ENCODE measurements at regions not wholly inside any gene's neighbourhood (a gene's known extent, or its start where the extent isn't known, plus 50 kb on each side); places are given as distances from the start of the nearest gene placed in this dataset.

DNA sequence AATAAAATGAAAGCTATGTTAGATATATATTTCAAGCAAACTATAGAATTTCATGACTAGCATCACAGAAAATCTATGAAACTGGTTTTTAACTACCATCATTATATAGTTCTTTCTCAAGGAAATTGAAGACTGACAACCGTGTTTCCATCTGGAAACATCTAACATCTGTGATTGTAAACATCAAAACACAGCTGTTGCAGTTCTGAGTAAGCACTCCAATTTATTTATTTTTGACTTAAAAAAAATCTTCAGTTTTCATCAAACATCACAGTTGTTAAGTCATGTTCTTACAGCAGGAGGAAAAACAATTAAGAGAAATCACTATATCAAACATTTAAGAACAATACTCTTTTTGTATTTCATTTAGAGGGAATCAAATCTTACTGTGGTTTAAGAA, 1653.0 kb upstream of the MIR17HG start:
- DNase-seq (ENCODE audit: low read depth in 1 of 2, low spot score in 1 of 2), result no peak
- H3K27ac ChIP-seq (replicated peaks), result no peak overlapping the region

DNA sequence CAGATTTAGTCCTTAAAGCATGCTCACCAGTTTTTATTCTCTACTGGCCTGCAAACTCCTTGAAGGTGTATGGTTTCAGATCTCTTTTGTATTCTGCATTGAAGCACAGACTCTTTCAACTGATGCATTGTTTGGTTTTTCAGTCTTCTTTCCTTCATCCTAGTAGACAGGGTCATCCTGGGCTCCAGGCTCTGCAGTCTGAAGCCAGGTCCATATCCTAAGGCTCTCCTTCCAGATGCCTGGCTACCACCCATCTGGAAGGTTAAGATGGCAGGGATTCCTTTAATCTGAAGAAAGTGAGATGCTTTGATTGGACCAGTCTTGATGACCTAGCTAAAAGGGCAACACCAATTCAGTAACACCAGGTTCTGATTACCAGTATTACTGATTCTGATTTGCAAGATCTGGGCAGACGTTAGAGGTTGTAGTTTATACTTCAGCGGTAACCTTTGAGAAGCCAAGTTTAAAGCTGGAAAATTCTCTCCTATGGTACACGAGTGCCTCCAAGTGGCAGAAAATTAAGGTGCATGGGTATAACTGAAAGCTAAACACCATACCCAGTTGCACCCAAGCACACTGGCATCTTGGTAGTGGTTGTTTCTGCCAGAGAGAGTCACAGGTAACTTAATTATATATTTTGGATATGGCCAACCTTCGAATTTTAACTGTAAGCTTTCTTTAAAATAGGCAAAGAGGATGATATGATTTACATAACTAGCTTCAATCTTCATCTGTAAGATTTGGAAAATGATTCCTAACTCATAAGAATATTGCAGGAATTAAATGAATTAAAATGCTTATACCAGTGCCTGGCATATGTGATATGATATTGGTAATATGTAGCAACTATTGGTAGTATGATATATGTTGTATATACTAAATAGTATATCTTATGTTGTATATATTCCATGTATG, 1651.9 kb upstream of the MIR17HG start:
- no peak overlapping the region for H3K27ac ChIP-seq (replicated peaks)
- no peak overlapping the region for H3K4me3 ChIP-seq (replicated peaks; ENCODE audit: insufficient read depth, low read length)
- H3K27me3 ChIP-seq (ENCODE audit: insufficient read depth, poor library complexity, severe bottlenecking), result no peaks in the 10 kb centered on the region
- TF ChIP-seq GABPA (IDR thresholded peaks at IDR 0.05; ENCODE audit: low read depth) (no peak), SPI1 (IDR thresholded peaks at IDR 0.05; ENCODE audit: borderline replicate concordance, low read depth) (no peak), POLR2AphosphoS5 (IDR thresholded peaks at IDR 0.05; ENCODE audit: low read depth) (no peak)
- TF ChIP-seq, protein P1, sequence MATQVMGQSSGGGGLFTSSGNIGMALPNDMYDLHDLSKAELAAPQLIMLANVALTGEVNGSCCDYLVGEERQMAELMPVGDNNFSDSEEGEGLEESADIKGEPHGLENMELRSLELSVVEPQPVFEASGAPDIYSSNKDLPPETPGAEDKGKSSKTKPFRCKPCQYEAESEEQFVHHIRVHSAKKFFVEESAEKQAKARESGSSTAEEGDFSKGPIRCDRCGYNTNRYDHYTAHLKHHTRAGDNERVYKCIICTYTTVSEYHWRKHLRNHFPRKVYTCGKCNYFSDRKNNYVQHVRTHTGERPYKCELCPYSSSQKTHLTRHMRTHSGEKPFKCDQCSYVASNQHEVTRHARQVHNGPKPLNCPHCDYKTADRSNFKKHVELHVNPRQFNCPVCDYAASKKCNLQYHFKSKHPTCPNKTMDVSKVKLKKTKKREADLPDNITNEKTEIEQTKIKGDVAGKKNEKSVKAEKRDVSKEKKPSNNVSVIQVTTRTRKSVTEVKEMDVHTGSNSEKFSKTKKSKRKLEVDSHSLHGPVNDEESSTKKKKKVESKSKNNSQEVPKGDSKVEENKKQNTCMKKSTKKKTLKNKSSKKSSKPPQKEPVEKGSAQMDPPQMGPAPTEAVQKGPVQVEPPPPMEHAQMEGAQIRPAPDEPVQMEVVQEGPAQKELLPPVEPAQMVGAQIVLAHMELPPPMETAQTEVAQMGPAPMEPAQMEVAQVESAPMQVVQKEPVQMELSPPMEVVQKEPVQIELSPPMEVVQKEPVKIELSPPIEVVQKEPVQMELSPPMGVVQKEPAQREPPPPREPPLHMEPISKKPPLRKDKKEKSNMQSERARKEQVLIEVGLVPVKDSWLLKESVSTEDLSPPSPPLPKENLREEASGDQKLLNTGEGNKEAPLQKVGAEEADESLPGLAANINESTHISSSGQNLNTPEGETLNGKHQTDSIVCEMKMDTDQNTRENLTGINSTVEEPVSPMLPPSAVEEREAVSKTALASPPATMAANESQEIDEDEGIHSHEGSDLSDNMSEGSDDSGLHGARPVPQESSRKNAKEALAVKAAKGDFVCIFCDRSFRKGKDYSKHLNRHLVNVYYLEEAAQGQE (IDR thresholded peaks at IDR 0.05; ENCODE audit: insufficient replicate concordance, low read depth), result no peak
- TF ChIP-seq, protein P2, sequence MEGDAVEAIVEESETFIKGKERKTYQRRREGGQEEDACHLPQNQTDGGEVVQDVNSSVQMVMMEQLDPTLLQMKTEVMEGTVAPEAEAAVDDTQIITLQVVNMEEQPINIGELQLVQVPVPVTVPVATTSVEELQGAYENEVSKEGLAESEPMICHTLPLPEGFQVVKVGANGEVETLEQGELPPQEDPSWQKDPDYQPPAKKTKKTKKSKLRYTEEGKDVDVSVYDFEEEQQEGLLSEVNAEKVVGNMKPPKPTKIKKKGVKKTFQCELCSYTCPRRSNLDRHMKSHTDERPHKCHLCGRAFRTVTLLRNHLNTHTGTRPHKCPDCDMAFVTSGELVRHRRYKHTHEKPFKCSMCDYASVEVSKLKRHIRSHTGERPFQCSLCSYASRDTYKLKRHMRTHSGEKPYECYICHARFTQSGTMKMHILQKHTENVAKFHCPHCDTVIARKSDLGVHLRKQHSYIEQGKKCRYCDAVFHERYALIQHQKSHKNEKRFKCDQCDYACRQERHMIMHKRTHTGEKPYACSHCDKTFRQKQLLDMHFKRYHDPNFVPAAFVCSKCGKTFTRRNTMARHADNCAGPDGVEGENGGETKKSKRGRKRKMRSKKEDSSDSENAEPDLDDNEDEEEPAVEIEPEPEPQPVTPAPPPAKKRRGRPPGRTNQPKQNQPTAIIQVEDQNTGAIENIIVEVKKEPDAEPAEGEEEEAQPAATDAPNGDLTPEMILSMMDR (IDR thresholded peaks at IDR 0.05; ENCODE audit: insufficient read depth, low read length), result peak; percentile 20
- peak; percentile 23 to 47 for DNase-seq (ENCODE audit: low read depth in 1 of 2, low spot score in 1 of 2)

More for the DNA sequence above, 1653.0 kb upstream of the MIR17HG start:
- H3K27me3 ChIP-seq (ENCODE audit: insufficient read depth, poor library complexity, severe bottlenecking), result no peaks in the 10 kb centered on the region
- TF ChIP-seq GABPA (IDR thresholded peaks at IDR 0.05; ENCODE audit: low read depth) (no peak), POLR2AphosphoS5 (IDR thresholded peaks at IDR 0.05; ENCODE audit: low read depth) (no peak), SPI1 (IDR thresholded peaks at IDR 0.05; ENCODE audit: borderline replicate concordance, low read depth) (no peak)
- TF ChIP-seq, protein P1 (IDR thresholded peaks at IDR 0.05; ENCODE audit: insufficient replicate concordance, low read depth), result no peak
- TF ChIP-seq, protein P2 (IDR thresholded peaks at IDR 0.05; ENCODE audit: insufficient read depth, low read length), result no peak
- no peak overlapping the region for H3K4me3 ChIP-seq (replicated peaks; ENCODE audit: insufficient read depth, low read length)

DNA sequence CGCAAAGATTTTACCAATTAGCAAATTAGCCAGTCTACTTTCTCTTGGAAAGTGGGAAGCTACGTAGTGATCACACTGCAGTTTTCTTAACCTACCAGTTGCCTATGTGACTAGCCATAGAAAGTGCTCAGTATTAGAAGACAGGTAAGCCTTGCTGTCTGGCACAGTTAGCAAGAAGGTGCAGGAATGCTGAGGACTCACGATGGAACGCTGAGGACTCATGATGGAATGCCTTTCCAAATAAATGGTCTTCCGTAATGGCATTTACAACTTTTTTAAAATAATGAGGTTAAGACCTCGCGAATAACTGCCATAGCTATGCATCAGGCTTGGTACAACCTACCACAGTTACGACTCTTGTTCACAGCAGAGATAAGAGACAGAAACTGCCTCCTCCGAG, 1645.6 kb upstream of the MIR17HG start:
- TF ChIP-seq SPI1 (IDR thresholded peaks at IDR 0.05; ENCODE audit: borderline replicate concordance, low read depth), result no peak
- TF ChIP-seq, protein P2 (IDR thresholded peaks at IDR 0.05; ENCODE audit: insufficient read depth, low read length), result no peak
- no peak for TF ChIP-seq POLR2AphosphoS5 (IDR thresholded peaks at IDR 0.05; ENCODE audit: low read depth)
- no peak for TF ChIP-seq GABPA (IDR thresholded peaks at IDR 0.05; ENCODE audit: low read depth)
- TF ChIP-seq, protein P1 (IDR thresholded peaks at IDR 0.05; ENCODE audit: insufficient replicate concordance, low read depth), result no peak
- no peak overlapping the region for H3K4me3 ChIP-seq (replicated peaks; ENCODE audit: insufficient read depth, low read length)
- H3K27me3 ChIP-seq (ENCODE audit: insufficient read depth, poor library complexity, severe bottlenecking), result no peaks in the 10 kb centered on the region
- DNase-seq (ENCODE audit: low read depth in 1 of 2, low spot score in 1 of 2), result no peak
- no peak overlapping the region for H3K27ac ChIP-seq (replicated peaks)
